GM18907 (cell line): ENCODE measurements at regions not wholly inside any gene's neighbourhood (a gene's known extent, or its start where the extent isn't known, plus 50 kb on each side); places are given as distances from the start of the nearest gene placed in this dataset.

Experiments
- ATAC-seq: cut with Tn5 transposase; IDR thresholded peaks from one replicate; pipeline ENCODE4 v1.9.1; 2021; ENCODE audit warnings: mild to moderate bottlenecking, moderate library complexity; ENCODE audit not compliant: unreplicated experiment

DNA sequence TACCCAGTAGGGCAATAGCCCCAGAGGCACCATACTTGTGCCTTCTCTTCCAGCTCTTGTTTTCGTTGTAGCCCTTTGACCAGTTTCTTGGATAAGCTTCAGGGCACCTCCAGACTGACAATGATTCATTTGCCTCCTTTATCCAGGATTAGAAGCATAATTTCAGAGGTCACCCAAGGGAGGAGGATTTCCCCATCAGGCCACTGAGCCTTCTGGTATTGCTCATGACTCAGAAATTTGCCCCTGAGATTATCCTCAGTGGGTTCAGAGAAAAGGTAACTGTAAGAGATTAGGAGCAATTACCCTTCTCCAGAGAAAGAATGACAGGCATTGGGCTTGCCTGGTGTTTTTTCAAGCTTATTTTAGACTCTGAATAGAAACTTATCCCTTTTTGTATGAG is 147.9 kb downstream of the MSX2 start:
- no peak for ATAC-seq

DNA sequence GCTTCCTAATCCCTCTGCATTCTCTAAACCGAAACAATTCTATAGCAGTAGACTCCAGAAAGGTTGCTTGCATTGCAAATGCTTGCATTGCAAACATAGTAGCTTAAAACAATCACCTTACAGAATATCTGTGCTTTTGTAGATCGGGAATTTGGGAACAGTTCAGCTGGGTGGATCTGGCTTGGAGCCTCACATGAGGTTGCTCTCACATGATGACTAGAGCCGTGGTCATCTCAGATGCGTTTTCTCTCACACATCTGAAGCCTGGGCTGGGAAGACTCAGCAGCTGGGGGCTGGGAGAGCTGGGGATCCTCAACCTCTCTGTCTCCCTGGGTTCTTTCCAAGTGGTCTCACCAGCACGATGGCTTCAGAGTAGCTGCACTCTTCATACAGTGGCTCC is 127.8 kb downstream of the MSX2 start:
- no peak for ATAC-seq

DNA sequence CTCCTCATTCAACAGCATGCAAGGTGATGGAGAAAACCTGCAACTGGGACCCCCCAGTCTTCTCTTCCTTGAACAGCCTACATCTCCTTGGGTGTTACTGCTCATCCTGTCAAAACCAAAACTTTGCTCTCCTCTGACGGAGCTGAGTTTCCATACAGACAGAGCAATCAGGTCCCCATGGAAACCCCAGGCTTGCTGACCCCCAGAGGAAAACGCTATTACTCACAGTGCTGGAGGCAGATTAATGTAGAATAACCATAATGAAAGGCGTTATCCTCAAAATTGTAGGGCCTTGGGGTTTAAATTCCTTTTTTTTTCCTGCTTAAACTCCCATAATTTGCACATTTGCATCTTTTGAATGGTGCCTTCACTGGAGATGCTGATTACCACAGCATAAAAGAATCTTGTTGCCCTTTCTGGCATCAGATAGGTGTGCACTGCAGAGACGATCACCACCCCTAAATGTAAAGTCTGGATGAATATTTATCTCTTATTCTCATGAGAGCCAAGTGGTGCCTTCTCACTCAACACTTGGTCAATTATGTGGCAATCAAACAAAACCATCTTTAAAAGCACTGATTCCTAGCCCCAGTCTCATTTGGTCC is 126.3 kb downstream of the MSX2 start:
- ATAC-seq: no peak

DNA sequence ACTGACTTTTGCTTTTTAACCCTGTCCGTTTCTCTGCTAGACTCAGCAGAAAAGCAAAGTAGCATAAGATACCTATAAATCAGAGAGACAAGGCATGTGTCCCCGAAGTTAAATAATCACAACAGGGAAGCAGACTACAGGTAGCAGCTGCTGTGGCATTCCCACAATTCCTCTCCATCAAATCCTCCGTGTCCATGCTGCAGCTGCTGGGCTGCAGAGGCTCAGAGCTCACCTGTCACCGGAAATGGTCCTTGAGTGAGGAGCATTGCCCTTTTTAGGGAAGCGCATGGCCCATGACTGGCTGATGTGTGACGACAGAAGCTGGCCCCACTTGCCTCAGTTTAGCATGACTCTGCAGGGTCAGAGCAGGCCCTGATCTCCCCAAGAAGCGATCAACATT is 125.0 kb downstream of the MSX2 start:
- ATAC-seq: no peak

DNA sequence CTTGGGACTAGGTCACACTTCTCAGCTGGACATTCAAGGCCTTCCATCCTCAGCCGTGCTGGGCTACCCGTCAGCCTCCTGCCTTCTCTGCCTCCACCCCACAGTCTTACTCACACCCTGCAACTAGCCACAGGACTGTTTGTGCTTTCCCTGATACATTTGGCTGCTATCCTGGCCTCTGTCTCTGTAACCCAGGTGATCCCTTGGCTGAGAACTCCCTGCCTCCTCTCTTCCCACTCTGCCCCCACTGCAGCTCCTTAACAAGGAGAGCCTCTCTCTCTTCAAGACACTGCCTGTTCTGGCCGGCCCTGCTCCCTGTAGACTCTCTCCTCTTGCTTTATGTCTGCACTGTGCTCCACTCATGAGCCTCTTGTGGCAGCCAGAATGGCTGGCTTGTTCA is 120.6 kb downstream of the MSX2 start:
- no peak for ATAC-seq

DNA sequence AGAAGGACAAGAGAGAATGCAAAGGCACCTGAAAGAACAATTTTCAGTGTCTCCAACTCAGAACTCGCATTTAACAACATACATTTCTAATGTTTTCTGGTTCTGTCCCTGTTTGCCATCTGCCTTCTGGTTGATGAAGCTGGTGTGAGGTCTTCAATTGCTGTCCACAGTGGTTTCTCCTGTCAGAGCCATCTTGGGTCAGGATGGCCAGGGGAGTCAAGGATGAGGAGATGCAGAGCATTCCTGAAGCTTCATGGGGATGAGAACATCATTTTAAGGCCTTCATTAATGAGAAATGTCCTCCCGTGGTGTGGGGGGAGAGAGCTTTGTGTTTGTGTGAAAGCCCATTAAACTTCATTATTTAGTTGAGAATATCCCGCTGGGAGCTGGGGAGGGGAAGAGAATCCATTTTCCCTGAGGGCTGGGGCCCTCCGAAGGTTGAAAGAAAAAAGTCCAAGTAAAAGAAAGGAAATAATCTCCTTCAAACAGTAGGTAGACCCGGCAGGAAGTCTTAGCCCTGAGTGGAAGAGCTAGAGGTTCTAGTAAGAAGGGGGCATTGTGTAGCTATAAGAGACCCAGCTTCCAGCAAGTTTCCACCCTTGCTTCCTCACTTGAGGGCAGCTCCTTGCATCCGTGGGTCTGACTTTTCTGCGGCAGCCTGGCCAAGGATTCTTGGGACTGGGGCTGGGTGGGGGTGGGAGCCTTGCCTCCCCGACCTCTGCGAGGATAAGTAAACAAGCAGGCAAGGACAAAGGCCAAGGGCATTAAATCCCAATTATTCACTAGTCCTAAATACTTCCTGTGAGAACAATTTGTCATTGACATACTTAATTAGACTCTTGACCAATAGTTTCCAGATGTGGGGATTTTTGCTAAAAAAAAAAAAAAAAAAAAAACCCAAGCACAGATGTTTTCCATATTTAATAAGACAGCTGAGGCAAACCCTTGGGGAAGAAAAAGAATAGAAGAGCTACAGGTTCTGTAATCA is 119.2 kb downstream of the MSX2 start:
- ATAC-seq: no peak

DNA sequence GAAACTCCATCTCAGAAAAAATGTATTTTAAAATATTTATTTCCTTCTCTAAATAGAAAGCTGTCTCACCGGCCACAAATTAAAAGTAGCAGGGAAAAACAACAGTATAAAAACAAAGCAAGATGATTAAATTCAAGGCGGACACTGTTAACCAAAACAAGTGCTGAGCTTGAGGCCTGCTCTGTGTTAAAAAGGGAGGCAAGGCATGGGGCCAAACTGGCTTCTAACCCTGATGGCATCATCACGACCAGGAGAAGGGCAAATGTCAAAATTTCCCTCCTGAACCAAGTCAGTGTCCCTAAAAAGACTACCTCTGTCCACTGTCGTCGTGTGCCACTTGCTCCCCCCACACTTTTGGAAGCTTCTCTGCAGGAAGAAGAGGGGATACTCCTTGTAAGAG is 116.1 kb downstream of the MSX2 start:
- no peak for ATAC-seq

DNA sequence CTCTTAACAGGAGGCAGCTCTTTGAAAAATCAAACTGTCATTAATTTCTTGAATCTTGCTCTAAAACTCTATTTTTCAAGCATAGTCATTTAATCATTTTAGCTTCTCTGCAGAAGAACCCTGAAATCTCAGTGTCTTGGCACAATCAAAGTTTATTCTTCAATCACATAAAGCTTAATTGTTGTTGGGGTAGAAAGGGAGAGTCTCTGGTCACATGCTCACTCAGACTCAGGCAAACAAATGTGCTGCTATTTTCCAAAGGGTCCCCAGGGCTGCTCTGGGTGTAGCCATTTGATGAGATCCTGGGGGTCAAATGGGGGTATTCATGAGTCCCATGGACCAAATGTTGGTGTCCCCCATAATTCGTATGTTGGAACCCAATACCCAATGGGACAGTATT is 114.8 kb downstream of the MSX2 start:
- ATAC-seq: no peak

DNA sequence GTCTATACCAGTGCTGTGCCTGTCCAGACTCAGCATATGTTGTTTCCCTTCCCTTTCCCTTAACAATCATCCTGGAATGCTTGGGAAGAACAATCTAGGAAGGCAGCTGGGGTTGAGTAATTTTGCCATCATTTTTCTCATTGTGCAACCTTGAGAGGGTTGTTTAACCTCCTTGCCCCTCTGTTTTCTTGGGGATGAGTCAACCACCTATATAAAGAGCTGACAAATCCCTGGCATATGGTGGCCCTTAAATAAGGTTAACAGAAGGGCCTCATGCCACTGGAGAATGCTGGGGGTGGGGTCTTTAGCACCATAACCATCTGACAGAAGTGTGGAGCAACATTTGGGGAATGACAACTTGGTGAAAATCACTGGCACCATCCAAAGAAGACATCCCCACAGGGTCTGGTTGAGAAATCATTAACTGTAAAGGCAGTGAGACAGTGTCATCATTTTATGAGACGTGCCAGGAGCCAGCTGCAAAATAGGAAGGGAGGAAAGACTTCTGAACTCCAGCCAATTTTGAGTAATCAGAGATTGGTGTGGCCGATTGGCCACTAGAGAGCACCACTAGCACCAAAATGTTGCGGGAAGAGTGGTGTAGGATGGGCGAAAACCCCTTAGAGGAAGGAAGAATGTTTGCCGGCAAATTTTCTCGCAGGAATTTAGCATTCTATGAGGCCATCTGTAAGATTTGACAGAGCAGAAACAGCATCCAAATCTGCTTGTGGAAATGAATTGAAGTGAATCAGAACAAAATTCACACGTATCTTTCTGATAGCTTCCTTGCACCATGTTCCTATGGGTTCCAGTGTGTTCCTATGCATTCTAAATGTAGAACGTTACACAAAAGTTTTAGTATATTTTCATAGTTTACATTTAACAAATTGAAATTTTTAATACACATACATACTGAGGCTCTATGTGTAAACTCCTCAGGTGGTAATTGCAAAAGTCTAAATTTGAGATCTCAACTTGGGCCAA is 113.8 kb downstream of the MSX2 start:
- ATAC-seq: no peak

DNA sequence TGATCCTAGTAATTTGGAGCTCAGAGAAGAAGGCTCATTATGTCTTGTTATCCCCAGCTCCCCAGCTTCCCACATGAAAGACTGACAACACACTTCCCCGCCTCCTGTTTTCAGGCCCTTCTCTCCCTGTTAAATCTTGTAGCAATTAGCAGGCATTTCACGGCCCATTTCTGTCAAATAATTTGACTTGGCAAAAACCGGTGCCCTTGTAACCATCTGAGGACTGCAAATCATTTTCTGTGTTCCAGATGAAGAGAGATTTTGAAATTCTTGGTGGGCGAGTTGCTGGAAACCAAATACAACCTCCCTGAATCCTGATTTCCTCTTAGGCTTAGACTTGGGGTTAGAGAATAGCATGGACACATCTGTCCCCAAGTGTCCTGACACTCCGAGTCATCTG is 109.7 kb downstream of the MSX2 start:
- ATAC-seq: no peak

DNA sequence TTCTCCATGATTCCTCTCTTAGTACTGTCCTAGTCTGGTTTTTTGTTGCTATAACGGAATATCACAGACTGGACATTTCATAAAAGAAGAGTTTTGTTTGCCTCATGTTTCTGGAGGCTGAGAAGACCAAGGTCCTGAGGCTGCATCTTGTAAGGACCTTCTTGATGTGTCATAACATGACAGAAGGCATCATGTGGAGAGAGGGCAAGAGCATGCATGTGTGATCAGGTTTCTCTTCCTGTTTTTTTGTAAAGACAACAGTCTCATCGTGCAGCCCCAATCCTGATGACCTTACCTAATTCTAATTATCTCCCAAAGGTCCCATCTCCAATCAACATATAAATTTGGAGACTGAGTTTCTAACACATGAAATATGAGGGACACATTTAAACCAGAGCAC is 108.4 kb downstream of the MSX2 start:
- no peak for ATAC-seq

DNA sequence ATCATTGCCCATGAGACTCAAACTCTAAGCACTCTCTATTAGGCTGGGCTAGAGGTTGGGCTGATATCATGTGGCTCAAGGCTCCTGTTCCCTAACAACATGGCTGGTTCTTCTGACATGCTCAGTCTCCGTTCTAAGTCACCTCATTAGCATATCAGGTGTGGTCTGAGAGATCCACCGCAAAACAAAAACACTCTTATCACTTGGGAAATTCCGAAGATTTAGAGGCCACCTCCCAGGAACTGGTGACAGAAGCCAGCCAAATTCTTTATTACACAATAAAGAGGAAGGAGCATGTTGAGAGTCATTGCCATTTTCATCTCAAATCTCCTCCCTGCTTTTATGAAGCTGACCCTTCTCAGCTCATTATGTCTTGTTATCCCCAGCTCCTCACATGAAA is 107.6 kb downstream of the MSX2 start:
- ATAC-seq: no peak

DNA sequence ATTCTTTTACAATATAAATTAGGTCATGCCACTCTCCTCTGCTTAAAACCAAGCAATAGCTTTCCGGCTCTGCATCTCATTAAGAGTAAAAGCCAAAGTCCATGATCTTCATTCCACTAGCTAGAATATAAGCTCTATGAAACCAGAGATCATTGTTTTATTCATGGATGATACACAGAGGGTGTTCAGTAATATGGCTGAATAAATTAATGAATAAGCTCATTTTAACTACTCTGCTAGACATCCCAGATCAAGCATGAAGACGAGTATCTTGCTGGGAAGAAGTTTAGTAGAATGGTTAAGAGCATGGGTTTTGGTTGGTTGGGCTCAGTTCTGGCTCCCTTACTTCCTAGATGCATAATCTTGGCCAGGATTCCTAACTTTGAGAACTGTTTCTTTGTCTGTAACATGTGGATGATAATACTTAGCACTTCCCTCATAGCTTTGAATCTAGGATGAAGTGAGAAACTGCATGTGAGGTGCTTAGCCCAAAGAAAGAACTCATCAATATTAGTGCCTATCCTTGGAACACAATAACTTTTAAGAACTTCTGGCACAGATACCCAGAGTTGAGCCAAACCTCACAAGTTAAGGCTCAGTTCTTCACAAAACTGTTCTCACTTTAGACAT is 106.8 kb downstream of the MSX2 start:
- ATAC-seq: no peak

DNA sequence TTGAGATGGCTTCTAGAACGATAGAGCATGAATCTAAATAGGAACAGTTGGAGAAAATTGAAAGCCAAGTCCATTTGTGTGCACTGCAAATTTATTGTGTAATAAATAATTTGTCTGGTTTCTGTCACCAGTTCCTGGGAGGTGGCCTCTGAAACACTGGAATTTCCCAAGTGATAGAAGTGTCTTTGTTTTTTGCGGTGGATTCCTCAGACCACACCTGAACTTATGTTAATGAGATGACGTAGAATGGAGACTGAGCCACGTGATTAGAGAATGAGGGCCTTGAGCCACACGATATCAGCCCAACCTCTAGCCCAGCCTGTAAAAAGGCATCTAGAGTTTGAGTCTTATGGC is 105.1 kb downstream of the MSX2 start:
- ATAC-seq: no peak

DNA sequence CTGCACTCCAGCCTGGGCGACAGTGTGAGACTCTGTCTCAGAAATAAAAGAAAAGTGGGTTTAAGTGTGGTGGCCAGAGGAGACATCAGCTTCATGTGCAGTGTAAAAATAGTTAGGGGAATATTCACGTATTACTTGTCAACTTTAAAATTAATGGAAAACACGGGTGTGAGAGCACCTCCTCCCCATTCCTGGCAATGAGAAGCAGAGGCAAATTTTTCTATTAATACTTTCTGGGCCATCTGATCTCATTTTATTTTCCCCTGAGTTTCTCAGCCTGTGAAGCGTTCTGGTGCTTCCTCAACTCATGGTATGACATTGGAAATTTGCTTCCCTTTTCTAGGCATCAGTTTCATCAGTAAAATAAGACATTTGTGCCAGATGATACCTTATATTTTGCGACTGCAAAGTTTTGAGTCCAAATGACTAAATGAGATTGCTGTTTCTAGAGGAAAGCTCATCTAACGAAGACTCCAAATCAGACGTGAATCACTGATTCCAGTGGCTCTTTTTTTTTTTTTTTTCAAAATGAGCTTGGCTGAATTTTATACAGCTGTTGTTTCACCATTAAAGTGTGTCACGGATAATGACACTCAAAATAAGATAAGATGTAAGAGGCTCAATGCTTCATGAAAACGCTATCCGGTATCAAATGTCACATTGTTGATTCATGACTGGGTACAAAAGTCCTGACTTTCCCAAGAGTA is 104.6 kb downstream of the MSX2 start:
- no peak for ATAC-seq

DNA sequence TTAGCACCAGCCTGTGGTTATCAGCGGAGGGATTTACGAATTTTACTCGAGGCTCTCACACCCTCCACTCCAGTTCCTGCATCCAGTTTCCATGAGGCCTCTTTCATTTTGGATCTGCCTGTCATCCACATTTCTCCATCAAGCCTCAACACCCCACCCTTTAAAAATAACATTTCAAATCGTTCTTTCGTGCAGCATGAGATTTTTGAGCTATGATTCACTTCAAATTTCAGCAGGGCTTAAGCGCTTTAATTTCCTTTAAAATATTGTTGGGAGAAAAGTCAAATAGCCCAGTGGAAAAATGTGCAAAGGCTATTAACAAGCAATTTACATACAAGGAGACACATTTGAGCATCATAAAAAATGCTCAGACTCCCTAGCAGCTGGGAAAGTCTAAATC is 103.2 kb downstream of the MSX2 start:
- ATAC-seq: no peak

DNA sequence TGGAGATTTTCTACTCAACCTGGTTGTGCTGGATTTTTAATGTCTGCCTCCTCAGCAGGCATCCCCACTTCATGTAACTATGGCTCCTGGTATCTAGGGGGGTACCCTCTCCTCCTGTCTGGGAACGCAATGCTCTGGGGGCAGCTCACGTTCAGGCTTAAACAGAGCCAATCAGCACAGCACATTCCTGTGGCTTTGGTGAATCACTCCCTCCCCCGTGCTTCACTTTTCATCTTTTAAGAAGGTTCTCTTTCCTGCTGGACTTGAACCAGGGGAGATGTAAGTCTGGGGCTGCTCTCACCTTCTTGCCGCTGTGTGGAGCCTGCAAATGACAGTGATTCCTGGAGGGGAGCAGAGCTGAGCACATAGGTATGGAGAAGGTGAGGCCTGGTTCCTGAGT is 101.2 kb downstream of the MSX2 start:
- ATAC-seq: no peak

DNA sequence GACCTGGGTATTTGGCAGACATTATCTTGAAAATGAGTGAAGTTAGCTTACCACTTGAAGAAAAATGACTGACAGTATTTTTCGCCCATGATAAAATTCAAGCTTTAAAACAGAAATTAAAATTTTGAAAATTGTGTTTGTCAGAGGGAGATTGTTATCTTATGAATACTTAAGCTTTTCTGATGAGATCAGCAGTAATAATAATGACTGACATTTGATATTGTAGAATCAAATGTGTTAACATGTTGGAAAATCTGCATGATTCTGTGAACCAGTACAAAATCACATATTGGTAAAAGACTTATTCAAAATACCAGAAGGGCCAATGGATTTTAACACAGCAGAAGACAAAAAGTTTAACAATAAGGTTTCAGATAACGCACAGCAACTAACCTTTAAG is 94.0 kb downstream of the MSX2 start:
- ATAC-seq: no peak

DNA sequence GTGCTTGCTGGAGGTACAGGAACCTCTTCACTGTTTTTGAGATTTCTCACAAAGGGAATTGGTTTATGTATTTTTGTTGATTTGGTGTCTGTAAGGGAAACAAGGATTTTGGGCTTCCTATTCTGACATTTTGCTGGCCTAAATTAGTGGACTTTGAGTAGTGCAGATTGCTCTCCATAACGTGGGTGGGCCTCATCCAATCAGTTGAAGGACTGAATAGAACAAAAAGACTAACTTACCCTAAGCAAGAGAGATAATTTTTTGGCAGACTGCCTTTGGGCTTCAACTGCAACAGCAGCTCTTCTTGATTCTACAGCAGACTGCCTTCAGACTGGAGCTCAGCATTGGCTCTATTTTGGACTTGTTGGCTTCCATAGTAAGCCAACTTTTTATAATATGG is 93.2 kb downstream of the MSX2 start:
- ATAC-seq: no peak

DNA sequence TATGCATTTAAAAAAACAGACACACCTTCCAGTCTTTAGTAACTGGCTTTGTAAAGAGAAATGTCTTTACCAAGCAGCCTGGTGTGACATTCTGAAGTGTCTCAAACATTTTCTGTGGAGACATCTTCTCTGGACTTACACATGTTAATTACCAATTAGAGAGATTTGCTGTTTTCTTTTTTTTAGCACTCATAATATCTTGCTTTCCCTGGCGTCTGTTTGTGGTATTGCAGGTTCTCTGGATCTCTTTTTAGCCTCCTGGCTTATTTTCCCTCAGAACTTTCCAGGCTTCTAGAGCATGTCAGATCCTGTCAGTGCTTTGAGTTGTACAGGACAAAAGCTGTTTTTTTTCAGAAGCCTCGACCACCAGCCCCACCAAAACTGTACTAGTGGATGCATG is 92.5 kb downstream of the MSX2 start:
- ATAC-seq: no peak
